ENCODE measurements at regions not wholly inside any gene's neighbourhood (a gene's known extent, or its start where the extent isn't known, plus 50 kb on each side); places are given as distances from the start of the nearest gene placed in this dataset.

DNA sequence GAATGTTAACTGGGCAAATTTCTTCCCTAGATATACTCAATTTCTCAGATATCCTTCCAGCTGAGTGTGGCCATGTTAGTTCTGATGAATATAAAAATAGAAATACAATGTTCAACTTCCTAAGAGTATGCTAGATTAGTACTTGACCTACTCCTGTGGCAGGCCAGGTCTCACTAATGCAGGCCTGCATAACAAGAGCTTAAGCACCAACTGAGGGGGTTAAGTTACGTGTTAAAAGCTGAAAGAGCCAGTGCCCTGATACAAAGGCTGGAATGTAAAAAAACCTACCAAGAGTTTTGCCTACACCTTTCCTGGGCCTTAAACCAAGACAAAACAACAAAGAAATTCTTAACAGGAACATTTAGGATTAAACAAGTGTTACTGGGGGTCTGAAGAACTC lies 102.8 kb downstream of the MRPS30 start:
- Histone ChIP-seq H3K9me3 (replicated peaks in 1 of 2; ENCODE audit: control insufficient read depth in 1 of 2, insufficient read depth in 1 of 2, low read length in 2 of 2) (peaks cover 0 to 8% of the 10 kb centered on the region in 2 donors), H2AFZ (ENCODE audit: insufficient read depth, low read depth, low read length, poor library complexity, severe bottlenecking) (no peak overlapping the region), H3K27me3 (ENCODE audit: control insufficient read depth in 2 of 2, insufficient read depth in 2 of 2, low read length in 2 of 2) (no peaks in the 10 kb centered on the region), H3K4me2 (replicated peaks; ENCODE audit: extremely low read depth, low read length, poor library complexity, severe bottlenecking) (no peak overlapping the region), H3K27ac (ENCODE audit: low read depth in 1 of 2, low read length in 2 of 2) (no peak overlapping the region), H3K4me3 (replicated peaks in 1 of 3; ENCODE audit: low read depth in 2 of 3, low read length in 3 of 3) (no peak overlapping the region), H3K79me2 (ENCODE audit: insufficient read depth, low read length) (no peaks in the 10 kb centered on the region), H3K4me1 (ENCODE audit: control insufficient read depth in 1 of 2, insufficient read depth in 2 of 2, low read length in 2 of 2) (no peaks in the 10 kb centered on the region), H4K20me1 (ENCODE audit: insufficient read depth, low read length) (no peaks in the 10 kb centered on the region), H3K9ac (ENCODE audit: insufficient read depth, low read length, poor library complexity, severe bottlenecking) (no peak overlapping the region), H3K36me3 (replicated peaks in 1 of 2; ENCODE audit: control insufficient read depth in 1 of 2, insufficient read depth in 2 of 2, low read length in 2 of 2) (no peaks in the 10 kb centered on the region)
- Mint-ChIP-seq H3K4me1 (no peaks in the 10 kb centered on the region), H3K36me3 (no peaks in the 10 kb centered on the region), H3K9me3 (peaks cover 0 to 9% (median 2%) of the 10 kb centered on the region in 7 donors), H3K4me3 (no peak overlapping the region), H3K27me3 (ENCODE audit: low read depth in 3 of 3) (peaks cover 0 to 3% (median 0%) of the 10 kb centered on the region in 3 donors), H3K27ac (no peak overlapping the region)
- no peak for TF ChIP-seq CTCF (IDR thresholded peaks at IDR 0.05)
- WGBS (ENCODE audit: insufficient coverage), result no CpG with 5 or more reads among the region's 1 CpG
- intact Hi-C loops (cut with micrococcal nuclease), result no loop called here
- no peak for DNase-seq

- Histone ChIP-seq H3K27me3 (ENCODE audit: control insufficient read depth in 2 of 2, insufficient read depth in 2 of 2, low read length in 2 of 2) (no peaks in the 10 kb centered on the region), H3K4me2 (replicated peaks; ENCODE audit: extremely low read depth, low read length, poor library complexity, severe bottlenecking) (no peak overlapping the region), H3K36me3 (replicated peaks in 1 of 2; ENCODE audit: control insufficient read depth in 1 of 2, insufficient read depth in 2 of 2, low read length in 2 of 2) (no peaks in the 10 kb centered on the region), H4K20me1 (ENCODE audit: insufficient read depth, low read length) (no peaks in the 10 kb centered on the region), H3K27ac (ENCODE audit: low read depth in 1 of 2, low read length in 2 of 2) (no peak overlapping the region), H3K4me1 (ENCODE audit: control insufficient read depth in 1 of 2, insufficient read depth in 2 of 2, low read length in 2 of 2) (no peaks in the 10 kb centered on the region), H3K4me3 (replicated peaks in 1 of 3; ENCODE audit: low read depth in 2 of 3, low read length in 3 of 3) (no peak overlapping the region), H3K9ac (ENCODE audit: insufficient read depth, low read length, poor library complexity, severe bottlenecking) (no peak overlapping the region), H3K79me2 (ENCODE audit: insufficient read depth, low read length) (no peaks in the 10 kb centered on the region), H2AFZ (ENCODE audit: insufficient read depth, low read depth, low read length, poor library complexity, severe bottlenecking) (no peak overlapping the region), H3K9me3 (replicated peaks in 1 of 2; ENCODE audit: control insufficient read depth in 1 of 2, insufficient read depth in 1 of 2, low read length in 2 of 2) (peaks cover 7 to 8% of the 10 kb centered on the region in 2 donors)
- WGBS (ENCODE audit: insufficient coverage), result no CpG with 5 or more reads among the region's 2 CpGs
- TF ChIP-seq CTCF (IDR thresholded peaks at IDR 0.05), result no peak
- intact Hi-C loops (cut with micrococcal nuclease), result no loop called here
- Mint-ChIP-seq H3K27ac (no peak overlapping the region), H3K4me3 (no peak overlapping the region), H3K27me3 (ENCODE audit: low read depth in 3 of 3) (peaks cover 0 to 3% (median 0%) of the 10 kb centered on the region in 3 donors), H3K9me3 (peaks cover 0 to 14% (median 0%) of the 10 kb centered on the region in 7 donors), H3K36me3 (no peaks in the 10 kb centered on the region), H3K4me1 (no peaks in the 10 kb centered on the region)
- DNase-seq, result no peak
These were observed 105.5 kb downstream of the MRPS30 start for GRCh38 chr5:44914221-44914620.
